GM12873 (cell line): ENCODE measurements at regions not wholly inside any gene's neighbourhood (a gene's known extent, or its start where the extent isn't known, plus 50 kb on each side); places are given as distances from the start of the nearest gene placed in this dataset.

Experiments
- TF ChIP-seq, protein P1 (sequence below): IDR thresholded peaks from 2 replicates; pipeline ENCODE4 v1.5.1; 2012; ENCODE audit warnings: low read depth, mild to moderate bottlenecking, moderate library complexity, low read length, control low read depth; ENCODE audit not compliant: insufficient read depth; ENCODE audit errors: missing control alignments

DNA sequence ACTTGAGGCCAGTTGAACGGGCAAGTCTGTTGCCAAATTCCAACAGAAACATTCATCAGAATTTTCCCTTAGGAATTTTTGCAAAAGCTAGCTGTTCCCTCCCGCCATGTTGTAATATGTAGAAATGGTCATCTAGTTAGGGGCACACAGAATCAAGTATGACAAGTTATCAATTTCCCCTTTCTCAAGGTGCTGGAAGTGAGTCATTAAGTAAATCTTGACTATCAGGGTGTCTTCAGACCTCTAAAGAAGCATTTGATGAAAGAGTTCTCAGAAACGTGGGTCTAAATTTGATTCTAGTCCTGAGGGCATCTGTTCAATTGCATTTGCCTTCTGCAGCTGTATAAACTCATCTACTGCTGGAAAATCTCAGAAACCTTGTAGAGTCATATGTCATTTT, 123.4 kb upstream of the FRMD4B start:
- TF ChIP-seq, protein P1, sequence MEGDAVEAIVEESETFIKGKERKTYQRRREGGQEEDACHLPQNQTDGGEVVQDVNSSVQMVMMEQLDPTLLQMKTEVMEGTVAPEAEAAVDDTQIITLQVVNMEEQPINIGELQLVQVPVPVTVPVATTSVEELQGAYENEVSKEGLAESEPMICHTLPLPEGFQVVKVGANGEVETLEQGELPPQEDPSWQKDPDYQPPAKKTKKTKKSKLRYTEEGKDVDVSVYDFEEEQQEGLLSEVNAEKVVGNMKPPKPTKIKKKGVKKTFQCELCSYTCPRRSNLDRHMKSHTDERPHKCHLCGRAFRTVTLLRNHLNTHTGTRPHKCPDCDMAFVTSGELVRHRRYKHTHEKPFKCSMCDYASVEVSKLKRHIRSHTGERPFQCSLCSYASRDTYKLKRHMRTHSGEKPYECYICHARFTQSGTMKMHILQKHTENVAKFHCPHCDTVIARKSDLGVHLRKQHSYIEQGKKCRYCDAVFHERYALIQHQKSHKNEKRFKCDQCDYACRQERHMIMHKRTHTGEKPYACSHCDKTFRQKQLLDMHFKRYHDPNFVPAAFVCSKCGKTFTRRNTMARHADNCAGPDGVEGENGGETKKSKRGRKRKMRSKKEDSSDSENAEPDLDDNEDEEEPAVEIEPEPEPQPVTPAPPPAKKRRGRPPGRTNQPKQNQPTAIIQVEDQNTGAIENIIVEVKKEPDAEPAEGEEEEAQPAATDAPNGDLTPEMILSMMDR, result no peak

DNA sequence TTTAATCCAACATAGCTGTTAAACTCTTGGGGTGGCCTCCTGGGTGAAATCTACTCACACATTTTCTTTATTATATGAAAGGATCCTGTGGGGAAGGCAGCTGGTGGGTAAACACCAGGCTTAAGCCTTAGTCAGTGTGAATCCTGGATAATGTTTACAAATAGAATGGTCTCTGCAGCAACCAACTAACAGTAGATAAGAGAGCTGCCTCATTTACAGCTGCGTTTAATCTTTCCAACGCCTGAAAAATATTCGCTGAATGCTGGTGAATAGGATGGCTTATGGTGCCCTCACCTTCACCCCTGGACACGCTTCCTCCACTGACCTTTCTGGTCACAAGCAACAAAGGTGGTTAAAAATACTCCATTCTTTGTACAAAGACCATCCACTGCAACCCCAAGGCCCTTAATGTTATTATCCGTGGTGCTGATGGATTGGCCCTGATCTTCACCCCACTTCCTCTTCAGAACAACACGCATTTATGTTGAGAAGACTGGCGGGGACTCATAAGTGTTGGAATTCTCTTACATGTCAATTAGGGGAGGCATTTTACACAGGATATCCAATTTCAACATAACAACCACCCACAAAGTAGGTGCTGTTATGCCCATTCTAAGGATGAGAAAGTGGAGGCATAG, 120.0 kb upstream of the FRMD4B start:
- TF ChIP-seq, protein P1, result no peak

DNA sequence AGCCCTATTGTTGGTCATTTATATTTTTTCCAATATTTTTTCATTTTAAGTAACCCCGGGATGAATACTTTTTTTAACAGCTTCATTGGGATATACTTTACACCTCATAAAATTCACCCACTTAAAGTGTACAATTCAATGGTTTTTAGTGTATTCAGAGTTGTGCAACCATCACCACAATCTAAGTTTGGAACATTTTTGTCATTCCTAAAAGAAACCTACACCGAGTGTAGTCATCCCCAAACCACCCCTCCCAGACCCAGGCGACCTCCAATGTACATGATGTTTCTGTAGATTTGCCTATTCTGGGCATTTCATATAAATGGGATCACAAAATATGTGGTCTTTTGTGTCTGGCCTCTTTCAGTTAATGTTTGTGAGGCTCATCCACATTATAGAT, 118.3 kb upstream of the FRMD4B start:
- TF ChIP-seq, protein P1, result no peak

DNA sequence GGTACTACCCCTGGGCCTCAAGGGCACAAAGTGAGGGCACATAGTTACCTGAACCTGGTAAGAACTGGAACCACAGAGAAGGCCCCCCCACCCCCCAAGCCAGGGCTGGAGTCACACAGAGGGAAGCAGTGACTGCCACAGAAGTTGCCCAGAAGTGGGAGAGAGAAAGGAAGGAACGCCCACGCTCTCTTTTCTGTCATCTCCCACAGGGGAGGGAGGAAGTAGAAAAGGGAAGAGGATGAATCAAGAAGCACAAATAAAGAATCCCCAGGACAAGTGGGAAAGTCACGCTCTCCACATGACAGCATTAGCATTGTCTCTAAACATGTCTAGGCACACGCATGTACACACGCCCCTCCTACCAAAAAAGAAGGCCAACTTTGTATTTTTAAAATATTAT, 114.7 kb upstream of the FRMD4B start:
- TF ChIP-seq, protein P1, result no peak

DNA sequence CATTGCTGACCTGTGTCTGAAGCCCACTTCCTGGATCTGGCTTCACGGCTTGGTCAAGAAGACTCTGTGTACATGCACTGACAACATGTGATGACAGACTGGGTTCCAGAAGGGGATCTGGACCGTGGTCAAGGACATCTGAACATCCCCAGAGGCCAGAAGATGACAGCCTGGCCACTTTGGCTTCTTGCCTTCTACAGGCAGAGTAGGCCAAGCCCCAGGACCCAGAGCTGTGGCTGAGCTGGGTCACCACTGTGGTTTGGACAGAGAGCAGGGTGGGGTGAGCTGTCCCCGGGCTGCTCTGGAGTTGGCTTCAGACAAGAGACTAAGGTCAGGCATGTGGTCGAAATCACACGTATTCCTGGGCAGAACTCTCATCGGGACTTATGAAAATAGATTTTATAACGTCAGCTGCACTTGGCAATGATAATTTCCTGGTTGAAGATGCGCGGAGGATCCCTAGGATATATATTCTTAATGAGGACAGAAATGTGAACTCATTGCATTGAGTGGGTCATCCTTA, 114.1 kb upstream of the FRMD4B start:
- TF ChIP-seq, protein P1, result no peak

DNA sequence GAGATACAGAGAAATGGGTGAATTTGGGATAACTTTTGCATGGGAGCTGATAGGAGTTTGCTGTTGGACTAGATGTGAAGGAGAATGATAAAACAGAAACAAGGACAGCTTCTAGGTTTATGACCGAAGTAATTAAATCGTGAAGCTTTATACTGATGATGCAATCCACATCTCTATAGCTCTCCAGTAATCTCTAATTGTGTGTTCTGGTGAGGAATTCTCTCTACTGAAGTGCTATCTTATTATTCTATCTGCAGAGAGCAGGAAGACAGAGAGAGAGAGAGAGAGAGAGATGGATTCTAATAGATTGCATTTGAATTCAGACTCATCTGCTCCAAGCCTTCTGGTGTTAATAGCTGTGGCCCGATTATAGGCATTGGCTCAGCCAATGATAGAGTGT, 113.5 kb upstream of the FRMD4B start:
- TF ChIP-seq, protein P1, result no peak

DNA sequence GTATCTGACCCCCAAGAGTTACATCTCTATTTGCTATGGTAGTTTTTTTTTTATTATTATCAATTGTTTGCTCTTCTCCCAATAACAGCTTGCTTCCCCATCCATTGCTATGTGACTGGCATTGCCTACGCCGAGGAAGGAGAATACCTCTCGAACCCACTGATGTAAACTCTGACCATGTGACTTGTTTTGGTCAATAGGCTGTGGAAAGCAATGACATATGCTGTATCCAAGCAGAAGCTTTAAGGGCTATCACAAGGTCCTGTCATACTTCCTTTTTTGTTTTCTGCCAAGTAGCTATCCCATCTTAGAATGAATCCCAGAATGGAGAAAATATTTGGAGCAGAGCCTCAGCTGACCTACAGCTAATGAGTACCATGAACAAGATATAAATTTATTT, 111.0 kb upstream of the FRMD4B start:
- TF ChIP-seq, protein P1, result no peak
